Erythroblast (primary cell): ENCODE measurements at regions not wholly inside any gene's neighbourhood (a gene's known extent, or its start where the extent isn't known, plus 50 kb on each side); places are given as distances from the start of the nearest gene placed in this dataset.

ENCODE experiments used
- GATA1 ChIP-seq: IDR thresholded peaks from 2 replicates; pipeline ENCODE4 v1.6.1; 2011; ENCODE audit warnings: low read depth, mild to moderate bottlenecking, control low read depth, low read length, moderate library complexity
- POLR2A ChIP-seq: IDR thresholded peaks from 2 replicates; pipeline ENCODE4 v1.6.1; 2011; ENCODE audit warnings: mild to moderate bottlenecking, low read length

DNA sequence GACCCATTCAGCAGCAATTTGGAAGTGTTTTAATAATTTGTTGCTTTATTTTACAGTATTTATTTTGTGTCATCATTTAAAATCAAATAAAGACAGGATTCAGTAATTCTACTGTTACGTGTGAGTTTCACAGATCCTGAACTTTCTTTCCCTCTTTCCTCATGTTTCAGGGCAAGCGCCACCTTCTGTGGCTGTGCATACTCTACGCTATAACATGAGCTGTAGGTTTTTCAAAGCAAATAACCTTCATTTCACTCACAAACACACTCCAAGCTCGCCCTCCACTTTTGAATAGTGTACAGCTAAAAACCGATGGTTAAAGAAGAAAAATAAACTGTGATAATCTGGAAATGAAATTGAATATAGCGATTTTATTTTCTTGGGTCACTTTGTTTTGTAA is 753.3 kb downstream of the OLFM4 start:
- no peak for TF ChIP-seq POLR2A
- no peak for TF ChIP-seq GATA1
